ENCODE measurements at regions not wholly inside any gene's neighbourhood (a gene's known extent, or its start where the extent isn't known, plus 50 kb on each side); places are given as distances from the start of the nearest gene placed in this dataset.
"Not testable (repeated sequence)": the region's sequence is repeated elsewhere in the genome, so short reads cannot be mapped to it uniquely, and the experiment has no call there.

GRCh38 chr18:14989569-14989968, 241.6 kb downstream of the ANKRD30B start:
- H3K27me3 ChIP-seq; intact Hi-C loops (cut with DNase I); H3K27ac ChIP-seq; H3K36me3 ChIP-seq; ATAC-seq; H3K4me3 ChIP-seq; DNase-seq; H3K4me1 ChIP-seq: not testable (repeated sequence)
- H3K9me3 ChIP-seq: peaks cover 0 to 16% of the 10 kb centered on the region in 2 donors

- not testable (repeated sequence) for H3K4me1 ChIP-seq, DNase-seq, H3K4me3 ChIP-seq
Observed at GRCh38 chr18:14991934-14992445, 244.0 kb downstream of the ANKRD30B start.

GRCh38 chr18:14992758-14993157, 244.8 kb downstream of the ANKRD30B start:
- intact Hi-C loops (cut with DNase I); H3K27ac ChIP-seq; H3K36me3 ChIP-seq; H3K27me3 ChIP-seq; H3K4me3 ChIP-seq; H3K4me1 ChIP-seq; DNase-seq; ATAC-seq: not testable (repeated sequence)
- H3K9me3 ChIP-seq: peaks cover 0 to 23% of the 10 kb centered on the region in 2 donors

More at GRCh38 chr18:14991934-14992445, 244.0 kb downstream of the ANKRD30B start:
- H3K27me3 ChIP-seq; ATAC-seq; intact Hi-C loops (cut with DNase I); H3K27ac ChIP-seq; H3K36me3 ChIP-seq: not testable (repeated sequence)
- peaks cover 0 to 16% of the 10 kb centered on the region in 2 donors for H3K9me3 ChIP-seq

GRCh38 chr18:14995023-14995422, 247.1 kb downstream of the ANKRD30B start:
- peaks cover 0 to 37% of the 10 kb centered on the region in 2 donors for H3K9me3 ChIP-seq
- intact Hi-C loops (cut with DNase I); H3K27me3 ChIP-seq; ATAC-seq; H3K4me1 ChIP-seq; DNase-seq; H3K36me3 ChIP-seq; H3K4me3 ChIP-seq; H3K27ac ChIP-seq: not testable (repeated sequence)

GRCh38 chr18:14997357-14997756, 249.4 kb downstream of the ANKRD30B start:
- Histone ChIP-seq H3K9me3 (peaks cover 0 to 41% of the 10 kb centered on the region in 2 donors), H3K27me3 (peaks cover 0 to 8% of the 10 kb centered on the region in 2 donors), H3K4me1 (no peaks in the 10 kb centered on the region), H3K36me3 (no peaks in the 10 kb centered on the region), H3K4me3 (no peak overlapping the region), H3K27ac (no peak overlapping the region)
- no peak for TF ChIP-seq CTCF (IDR thresholded peaks at IDR 0.05)
- intact Hi-C loops (cut with DNase I): no loop called here
- DNase-seq (no peak), ATAC-seq (no peak)

- H3K27ac ChIP-seq; intact Hi-C loops (cut with DNase I); H3K36me3 ChIP-seq; DNase-seq; ATAC-seq; H3K4me3 ChIP-seq; H3K4me1 ChIP-seq; H3K27me3 ChIP-seq: not testable (repeated sequence)
- peaks cover 0 to 41% of the 10 kb centered on the region in 2 donors for H3K9me3 ChIP-seq
Observed at GRCh38 chr18:14997899-14998298, 249.9 kb downstream of the ANKRD30B start.

GRCh38 chr18:14998360-14999042, 250.5 kb downstream of the ANKRD30B start:
- H3K27ac ChIP-seq; DNase-seq; H3K36me3 ChIP-seq; H3K4me1 ChIP-seq; H3K4me3 ChIP-seq; ATAC-seq; H3K27me3 ChIP-seq; intact Hi-C loops (cut with DNase I): not testable (repeated sequence)
- peaks cover 0 to 41% of the 10 kb centered on the region in 2 donors for H3K9me3 ChIP-seq

- Histone ChIP-seq H3K27me3 (peaks cover 0 to 8% of the 10 kb centered on the region in 2 donors), H3K9me3 (peaks cover 0 to 43% of the 10 kb centered on the region in 2 donors), H3K4me3 (no peak overlapping the region), H3K27ac (no peak overlapping the region), H3K4me1 (no peaks in the 10 kb centered on the region), H3K36me3 (no peaks in the 10 kb centered on the region)
- DNase-seq (no peak), ATAC-seq (no peak)
- no peak for TF ChIP-seq CTCF (IDR thresholded peaks at IDR 0.05)
- intact Hi-C loops (cut with DNase I): no loop called here
Observed at GRCh38 chr18:14999085-14999975, 251.4 kb downstream of the ANKRD30B start.

GRCh38 chr18:15000119-15001037, 252.4 kb downstream of the ANKRD30B start:
- H3K27me3 ChIP-seq; H3K4me1 ChIP-seq; H3K36me3 ChIP-seq; intact Hi-C loops (cut with DNase I); H3K4me3 ChIP-seq; DNase-seq; H3K27ac ChIP-seq: not testable (repeated sequence)
- ATAC-seq: peak; percentile 27
- H3K9me3 ChIP-seq: peaks cover 0 to 48% of the 10 kb centered on the region in 2 donors
